Esophagus mucosa (tissue), 1 donor: ENCODE measurements at regions not wholly inside any gene's neighbourhood (a gene's known extent, or its start where the extent isn't known, plus 50 kb on each side); places are given as distances from the start of the nearest gene placed in this dataset.
"Not testable (repeated sequence)": the region's sequence is repeated elsewhere in the genome, so short reads cannot be mapped to it uniquely, and the experiment has no call there.

Experiments used
- ATAC-seq: fragments of 200-7000 bp; cut with Tn5 transposase; one replicate; pipeline ENCODE4 v1.9.1; 2020
- donor health status: DM: yes; HTN: yes; CAD: no.

DNA sequence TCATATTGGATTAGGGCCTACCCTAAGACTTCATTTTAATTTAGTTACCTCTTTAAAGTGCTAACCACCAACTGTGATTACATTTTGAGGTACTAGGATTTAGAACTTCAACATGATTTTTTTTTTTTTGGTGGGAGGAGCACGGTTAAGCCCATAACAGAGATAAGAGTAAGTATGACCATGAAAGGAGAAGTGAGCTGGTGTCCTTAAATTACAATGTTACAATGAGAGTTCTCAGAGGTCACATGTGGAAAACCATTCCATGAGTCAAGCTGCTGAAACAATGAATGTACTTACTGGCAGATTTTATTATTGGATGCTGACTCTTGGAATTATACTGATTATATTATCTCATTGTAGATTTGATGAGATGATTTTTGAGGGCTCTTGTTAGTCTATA lies 779.3 kb upstream of the CITED2 start:
- no peak for ATAC-seq

DNA sequence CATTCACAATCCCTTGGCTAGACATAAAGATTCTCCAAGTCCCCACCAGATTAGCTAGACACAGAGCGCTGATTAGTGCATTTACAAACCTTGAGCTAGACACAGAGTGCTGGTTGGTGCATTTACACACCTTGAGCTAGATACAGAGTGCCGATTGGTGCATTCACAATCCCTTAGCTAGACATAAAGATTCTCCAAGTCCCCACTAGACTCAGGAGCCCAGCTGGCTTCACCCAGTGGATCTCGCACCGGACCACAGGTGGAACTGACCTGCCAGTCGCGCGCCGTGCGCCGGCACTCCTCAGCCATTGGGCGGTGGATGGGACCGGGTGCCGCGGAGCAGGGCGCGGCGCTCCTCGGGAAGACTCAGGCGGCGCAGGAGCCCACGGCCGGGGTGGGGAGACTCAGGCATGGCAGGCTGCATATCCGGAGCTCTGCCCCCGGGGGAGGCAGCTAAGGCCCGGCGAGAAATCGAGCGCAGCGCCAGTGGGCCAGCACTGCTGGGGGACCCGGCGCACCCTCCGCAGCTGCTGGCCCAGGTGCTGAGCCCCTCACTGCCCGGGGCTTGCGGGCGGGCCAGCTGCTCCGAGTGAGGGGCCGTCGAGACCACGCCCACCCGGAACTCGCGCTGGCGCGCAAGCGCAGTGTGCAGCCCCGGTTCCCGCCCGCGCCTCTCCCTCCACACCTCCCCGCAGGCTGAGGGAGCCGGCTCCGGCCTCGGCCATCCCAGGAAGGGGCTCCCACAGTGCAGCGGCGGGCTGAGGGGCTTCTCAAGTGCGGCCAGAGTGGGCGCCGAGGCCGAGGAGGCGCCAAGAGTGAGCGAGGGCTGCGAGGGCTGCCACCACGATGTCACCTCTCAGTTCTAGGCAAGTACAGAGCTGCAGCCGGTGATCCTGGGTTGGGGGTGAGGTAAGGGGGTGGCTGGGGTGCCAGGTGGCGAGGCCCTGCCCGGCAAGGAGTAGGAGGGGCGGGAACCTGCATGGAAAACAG lies 773.7 kb upstream of the CITED2 start:
- ATAC-seq: not testable (repeated sequence)

DNA sequence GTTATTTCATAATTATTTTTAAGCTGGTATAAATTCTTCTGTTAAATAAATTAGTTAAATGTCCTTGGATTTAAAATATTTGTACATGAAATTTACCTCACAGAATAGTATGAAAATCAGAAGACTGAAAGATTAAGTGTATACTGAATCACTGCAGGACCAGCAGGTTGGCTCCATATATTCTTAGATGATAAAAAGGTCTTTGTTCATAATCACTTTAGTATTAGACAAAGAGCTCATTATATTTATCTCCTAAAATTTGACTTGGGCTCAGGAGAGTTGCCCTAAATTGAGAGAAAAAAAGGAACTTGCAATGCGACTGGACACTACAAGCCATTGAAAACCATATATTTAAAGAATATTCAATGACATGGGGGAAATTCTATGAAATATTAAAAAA lies 766.4 kb upstream of the CITED2 start:
- no peak for ATAC-seq

DNA sequence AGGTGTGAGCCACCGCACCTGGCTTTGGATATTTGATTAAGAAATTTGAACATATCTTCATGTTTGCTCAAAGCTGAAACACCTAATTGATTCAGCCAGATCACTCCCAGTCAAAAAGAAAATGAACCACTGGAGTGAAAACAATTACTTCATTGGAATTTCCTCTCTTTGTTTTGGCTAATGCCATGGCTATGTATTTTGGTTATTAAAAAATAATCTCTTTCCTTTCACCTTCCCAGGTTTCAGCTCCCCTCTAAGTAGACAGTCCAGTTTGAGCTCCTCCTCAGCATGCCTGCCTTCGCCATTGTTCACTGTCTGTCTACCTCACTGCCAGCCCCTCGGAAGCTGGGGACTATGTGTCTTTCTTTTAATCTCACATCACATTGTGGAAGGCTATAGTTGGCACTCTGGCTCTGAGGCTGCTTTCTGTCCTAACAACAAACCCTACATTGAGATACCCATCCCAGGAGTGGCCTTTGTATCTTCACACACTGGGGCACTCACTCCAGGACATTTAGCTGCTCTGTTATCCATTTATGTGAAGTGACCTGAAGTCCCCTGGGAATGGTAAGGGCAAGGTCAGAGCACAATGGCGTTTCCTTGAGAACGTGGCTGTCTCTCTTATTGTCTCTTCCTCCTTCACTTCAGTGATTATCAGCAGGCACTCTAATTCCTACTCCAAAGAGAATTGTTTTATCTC lies 764.0 kb upstream of the CITED2 start:
- ATAC-seq: no peak

DNA sequence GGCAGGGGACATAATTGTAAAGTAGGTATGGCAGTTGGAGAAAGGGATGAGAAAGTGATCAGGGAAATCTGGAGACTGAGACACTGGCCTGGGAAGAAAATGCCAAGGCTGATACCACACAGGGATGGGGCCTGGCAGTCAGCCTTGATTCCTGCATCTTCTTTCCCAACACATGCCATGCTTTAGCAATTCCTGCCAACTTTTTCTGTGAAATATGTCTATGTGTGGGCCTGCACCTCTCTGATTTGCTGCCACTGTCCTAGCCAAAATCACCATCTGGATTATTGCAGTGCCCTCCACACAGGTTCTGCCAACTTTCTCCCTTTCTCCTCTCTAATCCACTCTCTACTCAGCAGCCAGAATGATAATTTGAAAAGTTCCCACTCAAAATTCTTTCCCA lies 759.8 kb upstream of the CITED2 start:
- no peak for ATAC-seq

DNA sequence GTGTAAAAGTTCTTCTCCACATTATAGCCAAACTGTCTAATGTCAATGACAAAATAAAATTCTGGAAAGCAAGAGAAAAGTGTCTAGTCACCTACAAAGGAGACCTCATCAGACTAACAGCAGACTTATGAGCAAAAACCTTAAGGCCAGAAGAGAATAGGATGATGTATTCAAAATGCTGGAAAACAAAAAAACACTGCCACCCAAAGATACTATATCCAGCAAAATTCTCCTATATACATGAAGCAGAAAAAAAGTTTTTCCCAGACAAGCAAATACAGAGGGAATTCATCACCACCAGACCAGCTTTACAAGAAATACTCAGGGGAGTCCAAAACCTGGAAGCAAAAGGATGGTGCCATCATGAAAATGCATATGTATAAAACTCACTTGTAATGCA lies 755.6 kb upstream of the CITED2 start:
- ATAC-seq: no peak

DNA sequence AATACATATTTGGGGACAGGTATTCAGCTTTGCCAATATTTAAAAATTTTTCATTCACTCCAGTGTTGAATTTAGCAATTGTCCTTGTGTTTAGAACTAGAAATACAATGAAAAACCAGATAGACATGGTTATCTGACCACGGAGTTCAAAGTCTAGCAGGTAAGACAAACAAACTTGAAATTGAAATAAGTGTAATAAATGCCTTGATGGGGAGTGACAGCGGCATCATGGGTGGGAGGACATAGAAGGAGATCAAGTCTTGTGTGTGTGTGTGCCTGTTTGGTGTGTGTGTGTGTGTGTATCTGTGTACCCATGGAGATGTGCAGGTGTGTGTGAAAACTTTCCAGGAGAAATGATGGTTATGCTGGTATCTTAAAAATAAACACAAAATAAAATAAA lies 750.0 kb upstream of the CITED2 start:
- ATAC-seq: no peak

DNA sequence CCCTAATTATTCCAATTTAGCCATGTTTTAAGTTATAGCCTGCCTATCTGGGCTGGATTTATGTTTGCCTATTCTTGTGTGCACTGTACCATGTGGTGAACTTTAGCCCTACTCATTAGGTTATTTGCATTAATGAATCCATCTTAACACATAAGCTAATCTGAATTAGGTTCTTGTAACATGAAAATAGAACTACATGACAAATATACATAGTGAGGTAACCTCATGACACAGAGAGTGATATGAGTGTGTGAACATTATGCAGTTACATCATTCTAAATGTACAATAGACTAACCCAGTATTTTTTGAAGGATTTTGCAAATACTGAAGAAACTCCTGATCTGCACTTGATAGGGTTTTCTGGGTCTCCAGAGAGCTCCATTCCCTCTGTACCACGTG lies 733.7 kb upstream of the CITED2 start:
- no peak for ATAC-seq

DNA sequence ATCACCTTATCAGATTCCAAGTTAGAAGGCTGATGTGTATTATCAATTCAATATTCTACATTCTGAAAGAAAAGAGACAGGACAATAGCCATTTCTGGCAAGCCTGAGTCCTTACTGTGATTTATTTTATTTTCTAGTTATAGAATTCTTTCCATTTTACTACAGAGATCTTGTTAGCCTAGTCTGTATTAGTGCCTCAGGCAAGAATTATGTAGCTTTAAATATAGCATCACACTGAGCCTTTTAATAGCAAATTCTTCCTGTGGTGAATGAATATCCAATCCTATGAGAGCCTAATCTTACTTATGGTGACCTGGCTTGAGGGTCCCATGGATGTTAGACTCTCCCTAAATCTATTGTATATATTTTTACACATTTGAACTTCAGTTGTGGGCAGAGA lies 732.8 kb upstream of the CITED2 start:
- ATAC-seq: no peak

DNA sequence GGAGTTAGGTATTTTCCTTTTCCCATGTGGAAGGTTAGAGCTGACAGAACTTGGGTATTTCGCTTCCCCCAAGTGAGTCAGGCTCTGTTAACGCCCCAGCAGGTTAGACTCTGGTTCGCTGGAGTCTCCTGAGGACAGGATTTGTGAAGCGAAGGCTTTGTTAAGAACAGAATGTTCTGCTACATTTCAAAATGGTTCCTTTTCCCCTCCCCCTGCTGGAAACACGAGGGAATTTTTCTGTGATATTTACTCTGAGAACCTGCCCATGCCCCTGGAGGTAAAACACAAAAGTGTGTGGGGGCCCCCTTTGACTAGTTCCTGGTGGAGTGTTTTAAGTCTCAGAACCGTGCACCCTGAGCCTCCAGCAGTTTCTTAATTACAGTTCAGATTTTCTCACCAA lies 731.4 kb upstream of the CITED2 start:
- ATAC-seq: no peak

DNA sequence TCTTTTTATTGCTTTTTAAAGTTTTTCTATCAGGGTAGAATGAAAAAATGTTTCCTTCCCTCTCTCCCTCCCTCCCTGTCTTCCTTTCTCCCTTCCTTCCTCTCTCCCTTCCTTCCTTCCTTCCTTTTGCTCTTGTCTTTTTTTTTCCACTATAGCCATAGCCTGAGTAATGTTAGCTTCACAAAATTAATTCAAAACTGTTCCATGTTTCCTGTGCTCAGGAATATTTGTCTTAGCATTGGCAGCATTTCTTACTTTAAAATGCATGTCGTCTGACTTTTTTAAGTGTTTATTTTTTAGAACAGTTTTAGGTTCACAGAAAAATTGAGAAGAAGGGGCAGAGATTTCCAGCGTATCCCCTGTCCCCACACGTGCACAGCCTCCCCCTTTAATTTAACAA lies 730.8 kb upstream of the CITED2 start:
- ATAC-seq: no peak

DNA sequence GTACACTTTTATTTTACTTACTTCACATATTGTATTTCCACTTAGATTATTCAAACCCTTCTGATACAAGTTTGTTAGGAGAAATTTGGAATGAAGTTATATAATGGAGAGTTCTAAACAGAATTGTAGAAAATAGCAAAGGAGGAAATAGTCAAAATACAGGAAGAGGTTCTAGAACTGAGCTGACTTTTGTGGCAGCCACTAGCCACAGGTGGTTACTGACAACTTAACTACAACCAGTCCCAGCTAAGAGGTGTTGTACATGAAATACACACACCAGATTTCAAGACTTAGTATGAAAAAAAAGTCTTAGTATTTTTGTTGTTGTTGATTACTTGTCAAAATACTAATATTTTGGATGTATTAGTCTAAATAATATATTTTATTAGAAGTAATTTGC lies 727.4 kb upstream of the CITED2 start:
- ATAC-seq: no peak

DNA sequence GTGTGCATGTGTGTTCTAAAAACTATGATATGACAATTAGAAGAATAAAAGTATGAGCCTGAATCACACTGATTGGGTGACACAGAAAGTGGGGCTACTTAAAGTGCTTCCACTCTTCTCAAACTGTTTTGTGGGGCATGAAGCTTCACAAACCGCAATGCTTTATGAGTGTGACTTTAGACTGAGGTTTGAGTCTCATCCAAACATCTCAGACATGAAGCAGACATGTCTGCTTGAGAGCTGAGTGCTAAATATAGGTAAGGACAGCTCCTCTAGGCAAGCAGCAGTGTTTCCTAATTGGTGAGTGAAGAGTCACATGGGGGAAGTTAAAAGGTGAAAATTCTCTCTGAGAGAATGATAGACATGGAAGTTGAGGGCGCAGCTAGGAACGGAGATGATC lies 726.9 kb upstream of the CITED2 start:
- no peak for ATAC-seq

DNA sequence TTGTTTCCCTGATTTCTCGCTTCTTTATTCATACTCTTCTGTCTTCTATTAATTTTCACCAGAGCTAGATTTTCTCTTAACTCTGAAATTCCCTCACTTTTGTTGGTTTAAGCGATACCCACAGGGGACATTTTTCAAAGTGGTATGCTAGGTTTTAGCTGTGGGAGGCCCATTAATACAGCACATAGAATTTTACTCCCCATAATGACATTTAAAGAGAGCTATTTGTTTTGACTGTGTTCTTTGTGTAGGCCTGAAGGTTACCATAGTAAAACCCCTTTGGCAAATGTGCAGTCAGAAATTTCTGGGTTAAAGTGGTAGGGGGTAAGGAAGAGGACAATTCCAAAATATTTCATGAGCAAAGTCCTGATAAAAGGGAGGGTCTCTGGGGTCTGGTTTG lies 721.1 kb upstream of the CITED2 start:
- ATAC-seq: no peak

DNA sequence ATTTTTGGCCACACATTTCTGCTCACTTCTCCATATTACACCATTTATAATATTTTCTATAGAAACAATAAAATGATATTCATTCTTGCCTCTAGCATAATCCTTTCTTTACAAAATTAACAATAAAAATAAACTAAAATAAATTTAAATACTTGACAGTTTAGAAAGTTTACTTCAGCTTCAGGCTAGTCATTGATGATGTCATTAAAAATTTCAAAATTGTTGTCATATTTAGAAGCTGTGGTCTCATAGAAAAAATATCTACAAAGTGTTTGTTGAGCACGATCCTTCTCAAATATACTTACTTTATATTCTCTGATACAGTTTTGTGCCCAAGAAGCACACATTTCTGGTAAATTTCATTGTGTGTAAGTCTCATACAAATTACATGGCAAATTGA lies 717.4 kb upstream of the CITED2 start:
- no peak for ATAC-seq

DNA sequence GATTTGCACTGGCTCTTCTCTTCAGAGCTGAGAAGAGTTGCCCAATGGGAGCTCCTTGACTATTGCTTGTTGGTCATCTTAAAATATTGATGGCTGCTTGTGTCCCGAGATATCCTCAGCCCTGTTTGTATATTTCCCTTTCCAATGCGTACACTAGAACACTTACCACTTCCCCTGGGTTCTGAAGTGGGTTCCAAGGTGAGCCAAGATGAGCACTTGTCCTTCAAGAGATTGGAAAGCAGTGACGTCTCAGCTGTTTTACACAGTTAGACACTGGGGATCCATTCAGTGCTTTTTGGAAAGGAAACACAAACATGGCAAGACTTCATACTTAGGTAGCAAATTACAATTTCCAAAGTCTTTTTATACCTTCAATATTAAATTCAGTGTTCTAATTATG lies 716.4 kb upstream of the CITED2 start:
- no peak for ATAC-seq

DNA sequence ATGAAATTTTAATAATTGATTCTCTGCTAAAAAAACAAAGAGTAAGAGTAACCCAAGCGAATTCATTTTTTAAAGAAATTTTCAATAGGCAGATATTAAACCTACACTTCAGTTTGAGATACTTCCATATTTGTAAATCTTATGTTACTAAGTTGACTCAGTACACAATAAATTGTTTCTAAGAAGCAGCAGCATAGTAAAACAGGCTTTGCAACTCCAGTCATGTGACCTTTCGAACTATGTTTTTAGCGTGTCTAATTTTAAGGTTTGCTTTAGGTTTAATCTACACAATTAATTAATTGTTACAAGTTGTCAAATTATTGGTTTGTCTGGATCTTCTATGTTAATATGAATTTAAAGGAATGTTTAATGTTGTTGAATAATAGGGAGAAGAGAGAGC lies 708.9 kb upstream of the CITED2 start:
- ATAC-seq: peak; percentile 75

DNA sequence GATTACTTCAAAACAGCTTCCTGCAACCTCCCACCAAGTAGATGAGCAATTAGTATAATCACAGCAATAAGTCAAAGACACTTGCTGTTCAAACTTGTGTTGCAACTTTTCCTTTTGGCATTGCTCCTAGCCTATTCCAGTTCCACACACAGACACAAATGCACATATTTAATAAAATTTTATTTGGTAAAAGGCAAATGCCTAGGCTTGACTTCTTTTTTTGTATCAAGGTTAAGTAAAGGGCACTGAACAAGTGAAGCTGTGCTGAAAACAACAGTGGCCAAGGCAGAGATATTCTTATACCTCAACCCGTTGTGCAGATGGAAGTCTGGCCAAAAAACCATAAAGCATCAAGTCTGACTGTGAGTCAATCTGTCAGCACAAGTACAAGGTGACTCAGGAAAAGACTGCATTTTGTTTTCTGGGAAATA lies 708.4 kb upstream of the CITED2 start:
- peak; percentile 59 for ATAC-seq

DNA sequence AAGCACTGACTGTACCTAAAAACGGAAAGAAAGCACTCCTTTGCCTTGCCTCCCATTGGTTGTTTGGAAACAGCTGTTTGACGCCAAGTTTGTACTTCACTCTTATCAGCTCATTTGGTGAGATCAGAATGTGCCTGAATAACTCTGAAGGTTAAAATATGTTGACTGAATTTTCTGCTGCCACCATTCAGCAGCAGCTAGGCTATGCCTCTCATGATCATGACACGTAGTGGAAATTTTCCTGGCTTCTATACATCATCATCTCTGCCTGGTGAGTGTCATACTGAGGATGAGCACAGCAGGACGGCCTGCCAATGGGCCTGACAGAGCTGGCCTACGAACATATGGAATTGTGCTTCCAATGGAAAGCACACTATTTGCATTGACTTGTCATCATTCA lies 704.9 kb upstream of the CITED2 start:
- no peak for ATAC-seq

DNA sequence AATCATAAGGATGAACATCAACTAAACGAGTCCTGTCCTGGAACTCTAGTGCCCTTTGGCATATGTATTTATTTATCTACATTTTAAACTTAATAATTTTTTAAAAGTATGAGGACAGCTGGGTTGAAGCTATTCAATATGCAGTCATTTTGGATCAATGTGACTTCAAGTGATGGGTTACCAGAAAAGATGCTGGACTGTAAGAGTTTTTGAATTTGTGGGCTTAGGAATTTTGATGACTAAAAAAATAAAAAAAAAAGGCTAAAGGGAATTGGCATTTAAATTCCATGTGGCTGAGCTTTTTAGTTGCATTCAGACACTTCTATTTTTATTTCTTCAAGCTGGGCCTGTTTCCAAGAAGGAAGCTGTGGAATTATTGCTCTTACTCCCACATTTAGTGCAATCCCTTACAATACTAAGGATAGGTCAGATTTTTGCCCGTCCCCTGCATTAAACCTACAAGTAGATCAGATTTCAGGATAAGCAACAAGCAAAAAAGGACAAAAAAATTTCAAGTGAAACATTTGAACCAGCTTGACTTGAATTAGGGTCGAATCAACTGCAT lies 704.2 kb upstream of the CITED2 start:
- ATAC-seq: no peak

DNA sequence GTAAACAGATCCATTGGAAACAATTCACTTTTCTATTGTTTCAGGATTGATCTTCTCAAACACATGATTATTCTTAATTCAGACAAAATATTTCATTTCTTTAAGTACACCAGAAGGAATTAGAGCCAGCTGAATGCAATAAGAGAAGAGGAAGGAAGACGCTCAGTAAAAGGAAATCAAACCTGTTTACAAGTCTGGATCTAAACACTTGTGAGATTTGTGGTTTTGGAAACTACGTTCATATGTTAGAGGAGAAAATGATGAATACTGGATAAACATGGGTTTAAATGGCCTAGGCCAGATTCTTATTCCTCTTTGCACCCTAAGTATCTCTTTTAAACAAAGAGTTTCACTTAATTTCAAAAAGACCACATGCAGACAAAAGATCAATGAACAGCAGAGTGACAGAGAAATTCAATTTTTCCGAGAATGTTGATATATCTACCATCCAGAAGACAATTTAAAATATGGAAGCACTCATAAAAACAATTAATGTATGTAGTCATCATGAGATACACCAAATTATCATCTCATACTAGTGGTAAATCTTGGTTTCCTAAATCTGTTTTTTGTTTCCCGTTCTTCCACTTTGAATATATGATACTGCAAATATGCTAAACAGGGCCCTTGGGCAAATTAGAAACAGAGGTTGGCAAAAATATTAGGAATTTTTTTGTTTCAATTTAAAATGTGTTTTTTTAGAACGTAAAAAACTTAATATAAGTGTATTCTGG lies 703.5 kb upstream of the CITED2 start:
- no peak for ATAC-seq

DNA sequence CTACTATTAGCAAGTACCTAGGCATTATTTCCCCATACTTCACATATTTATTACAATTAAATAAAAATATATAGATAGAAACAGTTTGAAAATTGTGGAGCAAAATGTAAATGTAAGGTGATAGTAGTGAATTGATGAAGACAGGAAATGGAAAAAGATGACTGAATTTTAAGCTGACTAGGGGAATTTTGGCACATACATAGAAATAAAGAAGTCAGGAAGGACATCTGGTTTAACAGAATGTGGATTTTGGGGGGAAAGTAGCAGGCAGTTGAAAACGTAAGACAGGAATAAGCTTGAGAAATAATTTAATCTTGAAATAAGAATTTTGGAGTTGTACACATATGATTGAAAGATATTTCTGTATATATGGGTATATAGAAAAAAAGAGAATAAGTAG lies 701.7 kb upstream of the CITED2 start:
- ATAC-seq: no peak

DNA sequence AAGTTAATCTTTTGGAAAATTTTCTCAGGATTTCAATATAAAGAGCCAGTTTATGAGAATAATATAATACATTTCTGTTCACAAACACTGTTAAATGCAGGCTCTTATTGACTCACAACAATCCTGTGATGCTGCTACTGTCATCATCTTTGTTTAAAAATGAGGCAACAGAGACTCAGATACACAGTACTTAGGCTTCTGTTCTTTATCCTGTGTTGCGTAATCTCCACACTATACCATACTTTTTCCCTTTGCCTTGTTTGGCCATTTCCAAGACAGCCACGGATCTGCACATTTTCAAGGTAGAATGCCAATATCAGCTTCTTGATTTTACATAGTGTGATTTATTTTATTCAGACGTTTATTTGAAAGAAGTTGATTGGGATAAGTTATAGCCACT lies 699.0 kb upstream of the CITED2 start:
- ATAC-seq: no peak
